H1 (cell line): ENCODE measurements at regions not wholly inside any gene's neighbourhood (a gene's known extent, or its start where the extent isn't known, plus 50 kb on each side); places are given as distances from the start of the nearest gene placed in this dataset.

ENCODE experiments used
- ASH2L ChIP-seq: fragments of 200-600, 300-600 bp; sonication (generic); IDR thresholded peaks from one replicate; pipeline ENCODE4 v1.7.1; 2017; ENCODE audit warnings: low read length
- CREB1 ChIP-seq: IDR thresholded peaks from 2 replicates; pipeline ENCODE4 v1.6.1; 2012; ENCODE audit warnings: inconsistent platforms
- RAD21 ChIP-seq, 2 experiments: IDR thresholded peaks in 1 of 2; conservative IDR thresholded peaks in 1 of 2; 2 replicates each; pipeline ENCODE4 v1.6.1; 2011; ENCODE audit warnings: low read depth in 2 of 2, low read length in 2 of 2, improper control_type of control experiment in 1 of 2, inconsistent platforms in 1 of 2, mild to moderate bottlenecking in 1 of 2, moderate library complexity in 1 of 2
- TAF7 ChIP-seq: optimal IDR thresholded peaks from 2 replicates; pipeline ENCODE3; 2011; ENCODE audit warnings: low read depth, mild to moderate bottlenecking, inconsistent platforms, low read length, moderate library complexity, borderline replicate concordance

DNA sequence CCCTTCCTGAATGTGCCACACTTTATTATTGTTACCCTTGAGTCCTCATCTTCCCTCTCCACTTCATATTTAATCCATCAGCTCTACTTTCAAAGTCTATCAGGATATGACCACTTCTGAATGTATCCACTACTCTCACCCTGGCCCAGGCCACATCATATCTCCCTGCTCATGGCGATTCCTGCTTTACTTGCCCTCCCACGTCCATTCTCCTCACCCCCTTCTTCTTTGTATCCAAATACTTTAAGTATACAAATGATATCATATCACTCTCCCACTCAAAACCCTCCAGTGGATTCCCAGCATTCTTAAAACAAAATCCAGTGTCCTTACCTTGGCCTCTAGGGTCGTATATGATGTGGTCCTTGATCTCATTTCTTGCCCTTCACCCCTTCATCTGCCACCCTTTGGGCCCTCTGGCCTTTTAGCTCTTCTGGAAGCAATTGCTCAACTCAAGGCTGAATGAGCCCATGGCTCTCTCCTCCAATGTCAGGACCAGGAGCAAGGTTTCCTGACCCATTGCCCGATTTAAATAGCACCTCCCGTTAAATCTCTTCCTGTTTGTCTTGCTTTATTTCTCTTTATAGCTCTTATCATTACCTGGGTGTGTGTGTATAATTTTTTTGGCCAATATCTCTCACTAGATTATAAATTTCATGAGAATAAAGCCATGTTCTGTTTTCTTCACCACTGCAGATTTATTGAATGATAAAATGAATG lies 205.9 kb upstream of the ECI2 start (continued):
- TF ChIP-seq RAD21 (IDR thresholded peaks at IDR 0.05 in 1 of 2, conservative IDR thresholded peaks at IDR 0.05 in 1 of 2; ENCODE audit: low read depth in 2 of 2, low read length in 2 of 2) = no peak
- no peak for TF ChIP-seq TAF7
- no peak for TF ChIP-seq CREB1
- TF ChIP-seq ASH2L = no peak
